GM18499 (cell line): ENCODE measurements at regions not wholly inside any gene's neighbourhood (a gene's known extent, or its start where the extent isn't known, plus 50 kb on each side); places are given as distances from the start of the nearest gene placed in this dataset.
"Not testable (repeated sequence)": the region's sequence is repeated elsewhere in the genome, so short reads cannot be mapped to it uniquely, and the experiment has no call there.

ENCODE experiments used
- ATAC-seq: cut with Tn5 transposase; IDR thresholded peaks from one replicate; pipeline ENCODE4 v1.9.1; 2021; ENCODE audit warnings: moderate number of reproducible peaks; ENCODE audit not compliant: insufficient read depth, unreplicated experiment

DNA sequence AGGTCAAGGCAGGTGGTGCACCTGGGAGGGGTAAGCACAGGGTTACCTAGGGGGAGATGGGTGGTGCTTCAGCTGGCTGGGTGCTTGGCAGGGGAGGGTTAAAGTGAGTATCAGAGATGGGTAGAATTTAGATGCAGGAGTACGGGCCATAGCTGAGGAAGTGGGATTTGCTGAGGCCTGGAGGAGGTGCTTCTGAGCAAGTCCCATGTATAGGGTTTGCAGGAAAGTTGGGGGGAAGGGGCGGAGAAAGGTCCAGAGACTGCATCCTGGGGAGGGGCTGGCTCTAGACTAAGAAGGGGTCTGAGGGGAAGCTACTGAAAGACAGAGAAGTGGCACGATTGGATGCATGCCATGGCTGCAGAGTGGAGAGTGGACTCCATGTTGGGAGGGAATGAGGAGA, 281.6 kb upstream of the ZNF32 start:
- no peak for ATAC-seq

DNA sequence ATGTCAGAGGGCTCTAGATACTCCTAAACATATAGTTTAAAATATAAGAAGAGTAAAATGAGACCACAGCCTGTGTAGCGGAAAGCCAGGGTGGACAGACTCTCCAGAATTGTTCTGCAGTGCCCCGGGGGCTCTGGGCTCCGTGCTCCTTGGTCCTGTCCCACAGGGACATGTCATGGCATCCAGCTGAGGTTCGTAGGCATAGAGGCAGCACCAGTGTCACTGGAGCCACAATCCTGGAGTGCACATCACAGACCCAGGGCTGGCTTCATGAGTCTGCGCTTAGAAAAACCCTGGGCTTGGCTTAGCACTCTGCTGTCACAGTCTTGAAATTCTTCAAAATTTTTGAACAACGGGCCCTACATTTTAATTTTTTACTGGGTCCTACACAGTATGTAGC, 280.4 kb upstream of the ZNF32 start:
- no peak for ATAC-seq

DNA sequence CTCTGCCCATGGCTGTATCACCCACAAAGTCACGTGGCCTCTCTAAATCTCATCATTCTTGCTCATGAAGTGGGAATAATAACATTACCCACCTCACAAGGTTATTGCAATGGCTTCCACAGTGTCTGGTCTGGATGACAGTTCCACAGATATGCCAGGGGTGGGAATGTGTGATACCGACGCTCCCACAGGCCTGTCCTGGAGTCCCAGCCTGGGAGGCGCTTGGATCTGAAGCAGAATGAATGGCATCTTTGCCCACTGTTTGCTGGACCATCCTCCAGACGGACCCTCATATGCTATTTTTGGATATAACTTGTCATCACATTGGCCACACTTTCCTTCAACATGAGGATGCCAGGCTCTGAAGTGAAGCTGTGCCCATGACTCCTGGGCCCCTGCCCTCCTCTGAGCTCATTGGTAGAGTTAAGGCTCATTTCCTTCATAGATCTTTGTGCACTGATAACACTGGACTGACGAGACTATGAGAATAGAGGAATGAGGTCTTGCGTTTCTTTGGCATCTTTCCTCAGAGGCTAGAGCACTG, 279.8 kb upstream of the ZNF32 start:
- no peak for ATAC-seq

DNA sequence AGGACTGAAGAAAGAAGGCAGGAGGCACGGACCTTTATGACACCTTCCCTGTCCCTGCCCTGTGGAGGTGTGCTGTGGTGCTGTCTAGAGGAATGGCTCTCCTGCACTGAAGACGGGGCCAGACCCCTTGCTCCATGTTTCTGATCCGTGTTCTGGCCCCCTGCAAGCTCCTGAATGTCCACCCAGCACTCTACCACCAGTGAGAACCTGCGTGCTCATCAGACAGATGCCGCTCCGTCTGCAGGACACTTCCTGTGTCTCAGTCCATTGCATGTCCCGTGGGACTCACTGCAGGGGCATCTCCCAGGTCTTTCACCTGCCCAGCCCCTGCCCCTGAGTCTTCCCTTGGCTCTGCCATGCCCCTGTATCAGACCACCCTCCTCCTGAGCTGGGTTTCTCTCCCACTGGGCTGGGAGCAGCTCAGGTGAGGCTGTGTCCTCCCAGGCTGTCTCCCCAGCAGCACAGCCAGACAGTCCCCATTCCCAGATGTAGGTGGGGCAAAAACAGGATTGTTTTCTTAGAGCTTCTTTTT, 278.3 kb upstream of the ZNF32 start:
- ATAC-seq: no peak

DNA sequence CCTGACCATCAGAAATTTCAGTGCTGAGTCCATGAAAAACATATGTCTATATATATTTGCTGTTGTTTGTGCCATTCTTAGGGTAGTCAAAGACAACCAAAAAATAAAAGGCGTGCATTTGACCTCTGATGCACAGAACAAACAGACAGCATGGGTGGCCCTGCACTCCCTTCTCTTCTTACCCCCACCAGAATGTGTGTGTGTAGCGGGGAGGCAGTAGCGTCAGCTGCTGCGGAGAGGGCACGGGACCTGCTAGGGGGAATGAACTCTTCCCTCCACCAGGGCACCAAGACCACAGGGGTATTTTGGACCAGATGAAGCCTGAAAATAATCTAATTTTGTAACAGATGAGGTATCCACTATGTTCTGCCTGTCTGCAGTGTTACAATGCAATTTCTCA, 277.7 kb upstream of the ZNF32 start:
- no peak for ATAC-seq

DNA sequence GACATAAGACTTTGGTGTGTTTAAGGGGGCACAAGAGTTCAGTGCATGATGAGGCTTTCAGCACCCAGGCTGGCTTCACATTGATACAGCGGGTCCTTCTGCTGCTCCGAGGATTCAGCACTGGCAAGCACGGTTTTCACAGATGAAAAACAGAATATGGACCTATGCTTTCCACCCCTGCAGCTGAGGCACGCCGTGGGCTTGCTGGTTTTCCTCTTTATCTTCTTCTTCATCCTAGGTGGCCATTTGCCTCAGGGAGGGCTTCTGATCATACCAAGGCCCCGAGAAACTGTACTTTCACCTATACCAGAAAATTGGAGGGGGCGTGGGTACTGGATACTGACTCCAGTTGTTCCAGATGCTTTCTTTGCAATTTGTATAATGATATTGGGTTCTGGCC, 277.1 kb upstream of the ZNF32 start:
- ATAC-seq: no peak

DNA sequence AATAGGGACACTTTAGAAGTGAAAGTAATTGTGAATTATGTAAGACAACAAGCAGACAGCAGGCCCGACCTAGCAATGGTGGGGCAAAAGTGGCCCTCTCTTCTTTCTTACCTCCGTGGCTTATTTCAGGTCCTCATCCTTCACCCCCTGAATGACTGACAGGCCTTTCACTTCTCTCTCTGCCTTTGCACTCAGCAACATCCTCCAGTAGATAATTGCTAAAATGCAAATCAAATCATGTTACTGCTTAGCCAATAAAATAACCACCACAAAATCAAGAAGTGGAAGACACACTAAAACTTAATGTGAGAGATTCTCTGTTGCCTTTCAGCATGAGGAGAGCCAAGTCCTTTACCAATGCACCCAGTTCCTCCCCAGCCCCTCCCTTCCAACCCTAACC, 274.6 kb upstream of the ZNF32 start:
- no peak for ATAC-seq

DNA sequence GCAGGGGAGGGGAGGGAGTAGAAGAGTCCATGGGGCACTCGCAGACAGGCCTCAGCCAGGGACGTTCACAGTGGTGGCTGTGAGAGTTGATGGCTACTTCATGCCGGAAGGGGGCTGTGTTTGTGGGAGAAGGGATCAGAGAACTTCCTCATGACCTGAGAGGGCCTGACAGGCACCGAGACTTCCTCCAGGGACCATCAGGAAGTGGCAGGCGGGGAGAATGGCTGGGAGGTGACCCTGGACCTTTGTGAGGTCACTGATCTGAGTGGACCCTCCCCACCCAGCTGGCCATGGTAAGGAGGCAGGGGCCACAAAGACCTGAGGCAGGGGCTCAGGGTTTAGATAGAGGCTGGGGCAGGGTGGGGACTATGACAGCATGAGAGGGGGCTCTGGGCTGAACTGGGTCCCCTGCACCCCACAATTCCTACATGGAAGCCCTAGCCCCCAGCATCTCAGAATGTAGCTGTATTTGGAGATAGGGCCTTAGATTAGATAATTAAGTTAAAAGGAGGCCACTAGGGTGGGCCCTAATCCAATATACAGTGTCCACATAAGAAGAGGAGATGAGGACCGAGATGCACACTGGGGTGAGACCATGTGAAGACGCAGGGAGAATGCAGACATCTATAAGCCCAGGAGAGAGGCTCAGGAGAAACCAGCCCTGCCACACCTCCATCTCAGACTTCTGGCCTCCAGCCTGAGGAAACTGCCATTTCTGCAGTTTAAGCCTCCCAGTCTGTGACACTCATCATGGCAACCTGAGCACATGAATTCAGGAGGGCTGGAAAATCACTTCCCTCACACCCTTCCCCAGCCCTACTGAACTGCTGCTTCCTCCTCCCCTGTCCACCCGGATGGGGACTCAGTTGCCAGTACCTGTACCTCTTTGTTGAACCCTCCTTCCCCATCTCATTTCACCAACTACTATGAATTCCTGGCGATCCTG, 273.9 kb upstream of the ZNF32 start:
- ATAC-seq: no peak

DNA sequence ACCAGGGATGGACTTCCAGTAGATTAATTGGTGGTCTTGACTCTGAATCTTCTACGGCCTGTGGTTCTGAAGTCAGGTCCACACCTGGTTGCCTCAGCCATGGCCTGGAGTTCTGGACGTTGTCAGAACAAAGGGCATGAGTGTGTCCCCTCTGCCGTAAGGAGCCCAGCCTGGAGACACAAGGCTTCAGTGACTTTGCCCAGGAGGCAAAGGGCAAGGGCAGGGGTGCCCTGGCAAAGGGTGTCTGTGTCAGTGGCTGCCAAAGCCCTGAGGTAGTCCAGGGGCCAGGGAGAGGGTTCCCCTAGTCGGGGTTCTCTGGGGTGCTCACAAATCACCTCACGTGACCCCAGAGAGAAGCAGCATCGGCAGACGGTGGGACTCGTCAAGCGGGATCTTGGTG, 273.2 kb upstream of the ZNF32 start:
- ATAC-seq: no peak

DNA sequence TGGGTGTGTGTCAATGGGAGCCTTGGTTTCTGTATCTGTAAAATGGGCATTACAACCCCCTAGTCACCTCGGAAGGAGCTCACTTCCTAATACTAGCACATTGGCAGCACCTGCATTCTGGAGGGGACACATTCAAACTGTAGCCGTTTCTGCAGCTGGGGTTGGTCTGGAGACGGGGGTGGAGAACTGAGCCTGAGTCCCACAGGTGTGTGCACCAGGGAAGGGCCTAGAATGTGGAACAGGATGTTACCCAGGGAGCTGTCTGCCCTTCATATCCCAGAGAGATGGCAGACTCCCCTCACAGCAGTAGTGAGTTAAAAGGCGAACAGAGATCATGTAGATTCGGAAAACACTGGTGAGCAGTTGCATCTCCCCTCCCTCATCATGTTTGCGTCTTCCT, 272.8 kb upstream of the ZNF32 start:
- ATAC-seq: no peak

DNA sequence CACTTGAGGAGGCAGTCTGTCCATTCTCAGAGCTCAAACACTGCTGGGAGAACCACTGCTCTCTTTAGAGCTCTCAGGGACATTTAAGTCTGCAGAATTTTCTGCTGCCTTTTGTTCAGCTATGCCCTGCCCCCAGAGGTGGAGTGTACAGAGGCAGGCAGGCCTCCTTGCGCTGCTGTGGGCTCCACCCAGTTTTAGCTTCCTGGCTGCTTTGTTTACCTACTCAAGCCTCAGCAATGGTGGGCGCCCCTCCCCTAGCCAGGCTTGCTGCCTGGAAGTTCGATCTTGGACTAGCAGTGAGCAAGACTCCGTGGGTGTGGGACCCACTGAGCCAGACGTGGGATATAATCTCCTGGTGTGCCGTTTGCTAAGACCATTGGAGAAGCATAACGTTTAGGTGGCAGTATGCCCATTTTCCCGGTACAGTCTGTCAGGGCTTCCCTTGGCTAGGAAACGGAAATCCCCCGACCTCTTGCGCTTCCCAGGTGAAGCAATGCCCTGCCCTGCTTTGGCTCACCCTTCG, 271.6 kb upstream of the ZNF32 start:
- not testable (repeated sequence) for ATAC-seq

DNA sequence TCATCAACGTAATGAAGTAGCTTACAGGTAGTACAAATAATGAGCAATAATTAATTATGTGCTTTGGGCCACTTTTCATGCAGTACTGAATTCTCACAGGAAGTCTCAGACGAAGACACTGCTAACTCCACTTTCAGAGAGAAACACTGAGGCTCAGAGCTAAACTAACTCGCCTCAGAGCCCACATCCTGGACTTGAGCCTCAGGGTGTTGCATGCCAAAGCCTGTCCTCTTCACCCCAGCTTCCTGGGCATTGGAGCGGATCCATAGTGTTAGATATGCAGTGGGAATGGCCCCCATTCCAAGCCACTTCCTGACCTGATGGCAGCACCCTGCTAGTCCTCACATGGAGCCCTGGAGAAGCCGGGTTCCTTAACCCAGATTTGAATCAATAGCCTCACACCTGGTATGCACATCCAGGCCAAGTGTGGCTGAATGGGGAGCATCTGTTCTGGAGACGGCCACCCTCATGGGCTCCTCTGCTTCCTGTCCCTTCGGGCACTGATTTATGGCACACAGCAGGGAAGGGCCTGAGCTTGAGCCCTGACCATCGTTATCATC, 265.1 kb upstream of the ZNF32 start:
- no peak for ATAC-seq

DNA sequence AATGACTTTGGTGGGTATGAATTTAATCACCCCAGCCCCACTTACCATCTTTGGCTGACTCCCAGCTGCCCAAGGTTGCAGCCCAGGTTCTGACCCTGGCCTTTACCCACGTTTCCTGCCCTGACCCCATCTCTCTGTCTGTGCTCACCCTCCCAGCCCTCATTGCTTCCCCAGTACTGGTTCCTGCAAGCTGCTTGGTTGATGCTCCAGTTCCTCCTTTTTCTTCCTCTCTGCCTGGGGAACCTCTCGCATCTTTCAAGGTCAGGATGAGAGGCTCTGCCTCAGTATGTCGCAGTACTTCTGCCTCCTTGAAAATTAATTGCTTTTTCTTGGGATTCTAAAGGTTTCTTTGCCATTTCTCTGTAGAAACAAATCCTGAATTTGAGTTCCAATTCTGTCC, 263.8 kb upstream of the ZNF32 start:
- ATAC-seq: no peak

DNA sequence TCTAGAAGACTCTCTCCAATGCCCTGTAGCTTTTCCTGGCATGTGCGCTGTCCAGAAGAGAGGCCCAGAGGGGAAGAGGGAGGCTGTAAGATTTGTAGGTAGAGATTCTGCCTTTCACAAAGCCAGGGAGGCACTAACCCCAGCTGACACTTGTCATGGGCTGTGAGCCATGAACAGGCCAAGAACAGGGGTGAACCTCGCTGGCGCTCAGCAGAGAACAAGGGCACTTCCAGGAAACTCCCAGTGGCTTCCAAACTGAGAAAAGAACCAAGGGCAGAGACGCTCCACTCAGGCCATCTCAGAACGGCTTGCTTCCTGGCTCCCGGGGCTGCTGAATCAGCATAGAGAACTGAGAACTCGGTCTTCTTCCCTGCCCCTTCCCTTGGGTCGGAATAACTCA, 257.8 kb upstream of the ZNF32 start:
- ATAC-seq: no peak

DNA sequence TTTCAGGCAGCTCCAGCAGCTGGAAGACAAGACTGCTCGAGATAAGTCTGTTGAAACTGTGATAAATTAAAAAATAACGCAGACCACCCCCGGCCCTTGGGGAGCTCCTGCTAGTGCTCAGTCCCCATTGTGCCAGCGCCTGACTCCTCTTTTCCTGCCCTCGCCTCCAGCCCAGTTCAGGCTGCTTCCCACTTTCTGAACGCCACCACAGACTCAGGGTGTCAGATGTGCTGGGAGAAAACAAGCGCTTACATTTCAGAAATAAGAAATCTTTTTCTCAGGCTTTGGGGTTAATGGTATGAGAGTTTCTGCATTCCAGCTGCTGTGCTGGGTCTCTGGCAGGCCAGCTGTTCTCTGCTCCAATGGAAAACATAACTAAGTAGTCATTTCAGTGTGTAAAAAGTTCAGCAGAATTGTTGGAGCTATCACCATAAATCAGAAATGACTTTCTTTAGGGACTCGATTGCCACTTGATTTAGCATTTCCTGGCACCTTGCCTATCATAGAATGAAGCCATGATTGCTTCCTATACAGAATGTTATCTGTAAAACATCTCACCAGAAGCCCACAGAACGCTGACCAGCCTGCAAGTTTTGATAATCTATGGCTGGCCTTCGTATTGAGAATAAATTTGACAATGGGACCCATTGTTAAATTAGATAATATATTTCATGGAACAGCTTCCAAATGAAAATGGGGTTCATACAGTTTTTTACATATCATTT, 257.0 kb upstream of the ZNF32 start:
- no peak for ATAC-seq

DNA sequence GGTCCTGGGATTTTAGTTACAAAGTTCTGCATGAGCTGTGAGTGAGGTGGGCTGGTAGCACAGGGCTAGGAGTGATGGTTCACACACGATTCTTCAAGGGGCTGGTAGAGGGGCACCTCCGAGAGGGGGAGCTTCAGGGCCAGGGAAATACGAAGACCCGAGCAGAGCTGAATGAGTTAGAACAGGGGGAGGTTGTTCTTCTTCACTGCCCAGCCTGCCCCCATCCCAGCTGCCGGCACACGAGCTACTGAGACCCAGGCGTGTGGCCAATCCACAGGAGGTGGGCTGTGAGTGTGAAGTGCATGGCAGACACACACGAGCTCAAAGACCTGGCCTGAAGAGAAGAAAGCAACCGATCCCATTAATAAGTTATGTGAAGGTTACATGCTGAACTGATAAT, 256.2 kb upstream of the ZNF32 start:
- no peak for ATAC-seq

DNA sequence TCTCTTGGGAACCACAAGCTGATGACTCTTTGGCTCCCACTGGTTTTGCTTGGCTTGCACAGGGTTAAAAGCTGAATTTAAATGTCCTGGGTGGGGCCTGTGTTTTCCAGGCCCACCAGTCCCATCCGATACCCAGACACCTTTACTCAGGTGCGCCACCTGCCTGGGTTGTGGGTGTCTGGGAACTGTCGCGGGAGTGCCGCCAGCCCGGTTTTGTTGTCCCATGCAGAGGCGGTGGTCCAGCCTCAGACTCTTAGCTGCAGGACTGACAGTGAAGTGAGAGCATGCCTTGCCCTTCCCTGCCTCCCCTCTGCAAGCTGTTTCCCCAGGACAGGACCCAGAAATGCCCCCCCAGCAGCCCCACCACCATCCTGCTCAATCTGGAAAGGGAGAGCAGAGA, 255.6 kb upstream of the ZNF32 start:
- ATAC-seq: no peak

DNA sequence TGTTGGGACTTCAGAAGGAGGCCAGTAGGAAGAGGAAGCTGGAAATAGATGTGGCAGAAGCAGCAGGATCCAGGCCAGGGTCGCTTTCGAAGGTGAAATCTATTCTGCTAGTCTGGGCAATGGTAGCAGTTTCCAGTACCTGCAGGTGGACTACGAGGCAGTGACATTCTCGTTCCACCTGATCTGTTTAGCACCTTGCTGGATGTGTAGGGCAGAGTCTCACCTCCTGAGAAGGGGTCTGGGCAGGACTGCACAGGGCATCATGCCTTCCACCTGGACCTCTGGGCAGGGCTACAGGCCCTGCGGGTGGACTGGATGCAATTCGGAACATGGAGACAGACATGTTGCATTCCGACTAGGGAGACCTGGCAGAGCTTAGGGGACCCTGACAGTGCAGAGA, 254.8 kb upstream of the ZNF32 start:
- ATAC-seq: no peak

DNA sequence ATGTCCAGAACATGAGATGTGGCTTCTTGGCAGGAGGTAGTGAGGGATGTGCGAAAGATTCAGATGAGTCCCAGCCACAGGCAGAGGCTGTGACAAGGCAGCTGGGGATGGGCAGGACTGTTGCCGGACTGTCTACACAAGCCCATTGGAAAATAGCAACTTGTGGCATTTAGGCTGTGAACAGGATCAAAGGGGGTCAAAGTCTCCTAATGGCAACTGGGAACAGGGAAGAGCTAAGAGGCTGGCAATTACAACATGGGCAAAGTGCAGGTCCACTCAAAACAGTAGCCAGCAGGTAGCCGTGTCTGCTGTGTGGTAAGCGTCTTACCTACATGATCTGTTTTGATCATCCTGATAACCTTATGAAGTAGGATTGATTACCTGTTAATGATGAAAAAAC, 254.2 kb upstream of the ZNF32 start:
- no peak for ATAC-seq

DNA sequence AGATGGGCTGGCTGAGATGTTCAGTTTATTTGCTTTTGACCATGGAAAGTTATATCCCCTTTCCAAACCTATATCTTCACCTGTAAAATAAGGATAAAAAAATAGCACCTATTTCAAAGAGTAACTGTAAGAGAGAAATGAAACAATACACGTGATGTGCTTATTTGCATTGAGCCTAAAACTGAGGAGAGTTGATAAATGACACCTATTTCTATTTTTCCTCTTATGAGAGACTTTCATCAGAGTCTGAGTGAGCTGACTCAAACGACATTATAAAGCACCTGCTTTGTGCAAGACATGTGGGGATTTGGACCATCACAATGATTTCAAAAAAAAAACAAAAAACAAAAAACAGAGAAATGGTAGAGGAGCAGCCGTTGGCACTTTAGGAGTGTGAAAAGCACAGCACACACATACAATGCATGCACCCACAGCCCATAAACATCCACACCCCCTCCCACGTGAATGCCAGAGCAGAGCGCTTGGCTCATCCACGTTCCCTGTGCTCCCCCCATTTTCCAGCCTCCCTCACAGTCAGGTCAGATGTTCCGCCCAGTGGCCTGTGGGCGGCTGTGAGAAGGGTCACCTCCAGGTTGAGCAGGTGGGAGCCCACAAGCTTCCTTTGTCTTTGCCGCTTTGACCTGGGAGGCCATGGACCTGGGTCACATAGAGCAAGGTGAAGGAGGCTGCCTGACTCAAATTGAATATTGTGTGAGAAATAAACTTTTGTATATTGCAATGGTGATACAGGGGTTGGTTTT, 253.2 kb upstream of the ZNF32 start:
- ATAC-seq: no peak
